KOPT-K1 (cell line): ENCODE measurements at regions not wholly inside any gene's neighbourhood (a gene's known extent, or its start where the extent isn't known, plus 50 kb on each side); places are given as distances from the start of the nearest gene placed in this dataset.

Source experiments
- H3K27ac ChIP-seq: fragments of 200-600 bp; sonication (generic); 2 replicates; pipeline ENCODE4 v1.5.1; 2016; ENCODE audit warnings: antibody characterized with exemption, mild to moderate bottlenecking, low read depth, low read length; ENCODE audit not compliant: poor library complexity, severe bottlenecking
- H3K36me3 ChIP-seq: fragments of 200-600 bp; sonication (generic); 2 replicates; pipeline ENCODE4 v1.5.1; 2017; ENCODE audit warnings: antibody characterized with exemption, mild to moderate bottlenecking, low read length, moderate library complexity; ENCODE audit not compliant: insufficient read depth
- H3K9me3 ChIP-seq: fragments of 200-600 bp; sonication (generic); 2 replicates; pipeline ENCODE4 v1.5.1; 2017; ENCODE audit warnings: antibody characterized with exemption, low read length, mild to moderate bottlenecking; ENCODE audit not compliant: insufficient read depth, poor library complexity, severe bottlenecking

GRCh38 chr5:67976181-67976580 is 239.4 kb upstream of the PIK3R1 start:
- no peaks in the 10 kb centered on the region for H3K9me3 ChIP-seq
- H3K27ac ChIP-seq = no peak overlapping the region
- H3K36me3 ChIP-seq = no peaks in the 10 kb centered on the region

- Histone ChIP-seq H3K27ac (no peak overlapping the region), H3K36me3 (no peaks in the 10 kb centered on the region), H3K9me3 (no peaks in the 10 kb centered on the region)
Measured at GRCh38 chr5:67974471-67974870, 241.1 kb upstream of the PIK3R1 start.

- H3K36me3 ChIP-seq = no peaks in the 10 kb centered on the region
- H3K27ac ChIP-seq = no peak overlapping the region
- no peaks in the 10 kb centered on the region for H3K9me3 ChIP-seq
Measured at GRCh38 chr5:67974054-67974453, 241.5 kb upstream of the PIK3R1 start.

GRCh38 chr5:67971971-67972821 is 243.4 kb upstream of the PIK3R1 start:
- no peaks in the 10 kb centered on the region for H3K9me3 ChIP-seq
- H3K36me3 ChIP-seq = no peaks in the 10 kb centered on the region
- H3K27ac ChIP-seq = no peak overlapping the region

- Histone ChIP-seq H3K27ac (no peak overlapping the region), H3K36me3 (no peaks in the 10 kb centered on the region), H3K9me3 (no peaks in the 10 kb centered on the region)
Measured at GRCh38 chr5:67971223-67971830, 244.2 kb upstream of the PIK3R1 start.

- H3K27ac ChIP-seq = no peak overlapping the region
- no peaks in the 10 kb centered on the region for H3K36me3 ChIP-seq
- no peaks in the 10 kb centered on the region for H3K9me3 ChIP-seq
Measured at GRCh38 chr5:67969631-67970030, 245.9 kb upstream of the PIK3R1 start.

GRCh38 chr5:67969176-67969575 is 246.4 kb upstream of the PIK3R1 start:
- H3K9me3 ChIP-seq = no peaks in the 10 kb centered on the region
- H3K36me3 ChIP-seq = no peaks in the 10 kb centered on the region
- no peak overlapping the region for H3K27ac ChIP-seq

GRCh38 chr5:67966712-67967111 is 248.8 kb upstream of the PIK3R1 start:
- no peak overlapping the region for H3K27ac ChIP-seq
- H3K9me3 ChIP-seq = no peaks in the 10 kb centered on the region
- H3K36me3 ChIP-seq = no peaks in the 10 kb centered on the region

- H3K9me3 ChIP-seq = no peaks in the 10 kb centered on the region
- H3K27ac ChIP-seq = no peak overlapping the region
- no peaks in the 10 kb centered on the region for H3K36me3 ChIP-seq
Measured at GRCh38 chr5:67964619-67965018, 250.9 kb upstream of the PIK3R1 start.

- H3K9me3 ChIP-seq = no peaks in the 10 kb centered on the region
- H3K36me3 ChIP-seq = no peaks in the 10 kb centered on the region
- H3K27ac ChIP-seq = no peak overlapping the region
Measured at GRCh38 chr5:67963789-67964519, 251.6 kb upstream of the PIK3R1 start.

GRCh38 chr5:67960939-67961338 is 254.6 kb upstream of the PIK3R1 start:
- no peaks in the 10 kb centered on the region for H3K9me3 ChIP-seq
- no peaks in the 10 kb centered on the region for H3K36me3 ChIP-seq
- H3K27ac ChIP-seq = no peak overlapping the region

- H3K9me3 ChIP-seq = no peaks in the 10 kb centered on the region
- H3K36me3 ChIP-seq = no peaks in the 10 kb centered on the region
- H3K27ac ChIP-seq = no peak overlapping the region
Measured at GRCh38 chr5:67957374-67957773, 258.2 kb upstream of the PIK3R1 start.

GRCh38 chr5:67954351-67954750 is 261.2 kb upstream of the PIK3R1 start:
- no peak overlapping the region for H3K27ac ChIP-seq
- no peaks in the 10 kb centered on the region for H3K9me3 ChIP-seq
- no peaks in the 10 kb centered on the region for H3K36me3 ChIP-seq

- Histone ChIP-seq H3K36me3 (no peaks in the 10 kb centered on the region), H3K27ac (no peak overlapping the region), H3K9me3 (no peaks in the 10 kb centered on the region)
Measured at GRCh38 chr5:67942421-67942820, 273.1 kb upstream of the PIK3R1 start.

GRCh38 chr5:67941614-67942401 is 273.7 kb upstream of the PIK3R1 start:
- no peaks in the 10 kb centered on the region for H3K36me3 ChIP-seq
- no peaks in the 10 kb centered on the region for H3K9me3 ChIP-seq
- H3K27ac ChIP-seq = no peak overlapping the region
